ENCODE measurements at regions not wholly inside any gene's neighbourhood (a gene's known extent, or its start where the extent isn't known, plus 50 kb on each side); places are given as distances from the start of the nearest gene placed in this dataset.
"Not testable (repeated sequence)": the region's sequence is repeated elsewhere in the genome, so short reads cannot be mapped to it uniquely, and the experiment has no call there.

GRCh38 chr18:64392202-64392601, 243.3 kb upstream of the LINC00305 start:
- DNase-seq, result no peak

- no peak for DNase-seq
These were observed 235.2 kb upstream of the LINC00305 start for GRCh38 chr18:64384101-64384500.

GRCh38 chr18:64380117-64380516, 231.2 kb upstream of the LINC00305 start:
- DNase-seq, result no peak

- no peak for DNase-seq
These were observed 230.8 kb upstream of the LINC00305 start for GRCh38 chr18:64379662-64380061.

GRCh38 chr18:64377446-64377845, 228.6 kb upstream of the LINC00305 start:
- DNase-seq, result no peak

- DNase-seq, result no peak
These were observed 224.0 kb upstream of the LINC00305 start for GRCh38 chr18:64372850-64373249.

GRCh38 chr18:64369830-64370440, 221.0 kb upstream of the LINC00305 start:
- DNase-seq, result not testable (repeated sequence)

- no peak for DNase-seq
These were observed 216.2 kb upstream of the LINC00305 start for GRCh38 chr18:64365106-64365505.

GRCh38 chr18:64337673-64338072, 188.8 kb upstream of the LINC00305 start:
- DNase-seq, result no peak

GRCh38 chr18:64337018-64337417, 188.1 kb upstream of the LINC00305 start:
- DNase-seq, result no peak

- DNase-seq, result no peak
These were observed 185.9 kb upstream of the LINC00305 start for GRCh38 chr18:64334748-64335147.

GRCh38 chr18:64333584-64333983, 184.7 kb upstream of the LINC00305 start:
- no peak for DNase-seq

- no peak for DNase-seq
These were observed 183.9 kb upstream of the LINC00305 start for GRCh38 chr18:64332835-64333234.

GRCh38 chr18:64331419-64331818, 182.5 kb upstream of the LINC00305 start:
- DNase-seq, result no peak

- no peak for DNase-seq
These were observed 182.0 kb upstream of the LINC00305 start for GRCh38 chr18:64330931-64331330.

- DNase-seq, result no peak
These were observed 181.3 kb upstream of the LINC00305 start for GRCh38 chr18:64330161-64330560.

GRCh38 chr18:64322189-64322588, 173.3 kb upstream of the LINC00305 start:
- no peak for DNase-seq

GRCh38 chr18:64318547-64318946, 169.7 kb upstream of the LINC00305 start:
- DNase-seq, result no peak

GRCh38 chr18:64311859-64312258, 163.0 kb upstream of the LINC00305 start:
- DNase-seq, result no peak

- DNase-seq, result no peak
These were observed 147.0 kb upstream of the LINC00305 start for GRCh38 chr18:64295839-64296238.

- DNase-seq, result no peak
These were observed 146.1 kb upstream of the LINC00305 start for GRCh38 chr18:64294967-64295366.

GRCh38 chr18:64288432-64288831, 139.5 kb upstream of the LINC00305 start:
- no peak for DNase-seq

- DNase-seq, result no peak
These were observed 139.0 kb upstream of the LINC00305 start for GRCh38 chr18:64287926-64288325.

- DNase-seq, result no peak
These were observed 134.2 kb upstream of the LINC00305 start for GRCh38 chr18:64283059-64283458.

GRCh38 chr18:64278026-64278425, 129.1 kb upstream of the LINC00305 start:
- no peak for DNase-seq
